COLO668 (cell line): ENCODE measurements at regions not wholly inside any gene's neighbourhood (a gene's known extent, or its start where the extent isn't known, plus 50 kb on each side); places are given as distances from the start of the nearest gene placed in this dataset.

Experiments
- DNase-seq: peaks from one replicate; lab custom pipeline; 2025; ENCODE audit not compliant: unreplicated experiment; lab: John Stamatoyannopoulos, UW

DNA sequence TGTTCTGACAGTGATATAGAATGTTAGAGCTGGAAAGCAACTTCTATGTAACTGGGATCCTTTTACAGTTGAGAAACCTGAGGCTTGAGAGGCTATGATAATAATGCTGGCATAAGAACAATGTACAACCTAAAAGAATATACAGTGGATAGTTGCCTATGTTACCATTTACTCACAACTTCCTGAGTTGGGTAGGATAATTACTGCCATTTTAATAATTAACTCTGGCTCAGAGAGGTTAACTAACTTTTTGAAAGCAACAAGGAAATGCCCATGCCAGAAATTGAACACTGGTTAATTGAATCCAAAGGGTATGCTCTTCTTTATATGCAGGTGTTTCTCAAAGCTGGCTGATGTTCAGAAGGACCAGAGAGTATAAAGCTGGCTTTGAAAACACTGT lies 530.7 kb upstream of the MAP3K7 start:
- no peak for DNase-seq

- no peak for DNase-seq
Measured at GRCh38 chr6:91114123-91114708, 527.3 kb upstream of the MAP3K7 start.

- DNase-seq, result no peak
Measured at GRCh38 chr6:91106083-91106482, 519.2 kb upstream of the MAP3K7 start.

GRCh38 chr6:91105532-91105931 lies 518.7 kb upstream of the MAP3K7 start:
- DNase-seq, result no peak

DNA sequence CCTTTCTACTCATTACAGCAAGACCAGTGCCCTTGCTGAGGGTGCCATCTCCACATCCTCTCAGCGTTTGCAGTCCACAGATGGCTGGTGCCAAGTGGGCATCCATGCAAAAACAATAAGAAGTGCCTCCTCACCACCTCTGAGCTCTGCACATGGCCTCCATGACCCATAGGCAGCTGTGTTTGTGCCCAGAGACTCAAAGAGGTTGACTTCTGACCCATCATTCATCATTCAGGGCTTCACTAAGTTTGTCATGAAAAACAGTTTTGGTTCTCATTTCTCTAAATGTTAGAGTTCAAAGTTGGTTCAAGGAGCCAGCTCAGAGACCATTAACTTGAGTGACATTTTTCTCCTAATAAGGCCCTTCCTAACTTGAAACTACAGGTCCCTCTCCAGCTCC lies 512.6 kb upstream of the MAP3K7 start:
- DNase-seq, result no peak

GRCh38 chr6:91098006-91098405 lies 511.1 kb upstream of the MAP3K7 start:
- DNase-seq, result peak; percentile 47

GRCh38 chr6:91097364-91097763 lies 510.5 kb upstream of the MAP3K7 start:
- DNase-seq, result no peak

DNA sequence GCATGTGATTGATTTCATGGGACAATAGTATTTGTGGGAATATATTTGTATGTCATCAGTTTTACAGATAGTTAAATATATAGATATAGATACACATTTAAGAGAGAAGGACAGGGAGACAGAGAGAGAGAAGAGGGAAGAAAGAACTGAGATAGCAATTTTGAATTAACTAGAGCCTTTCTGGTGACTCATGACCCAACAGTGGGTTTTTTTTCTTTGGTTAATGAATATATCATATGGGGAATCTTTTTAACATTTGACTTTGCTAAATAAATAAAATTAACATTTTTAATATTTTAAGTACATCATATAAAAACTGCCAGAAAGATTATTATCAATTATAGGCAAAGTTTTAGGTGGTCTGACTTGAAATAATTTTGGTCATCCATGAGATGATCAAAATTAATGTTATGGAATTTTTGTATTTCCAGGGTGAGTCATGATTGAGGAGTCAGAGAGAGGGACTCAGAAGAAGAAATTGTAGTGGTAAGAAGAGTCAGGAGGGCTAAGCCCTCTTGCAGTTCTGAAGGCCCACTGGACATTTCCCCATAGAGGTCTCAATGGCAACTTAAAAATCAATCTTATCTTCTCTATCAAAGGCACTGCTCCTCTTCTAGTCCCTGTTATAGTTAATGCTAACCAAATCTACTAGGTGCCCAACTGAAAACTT lies 508.1 kb upstream of the MAP3K7 start:
- no peak for DNase-seq

DNA sequence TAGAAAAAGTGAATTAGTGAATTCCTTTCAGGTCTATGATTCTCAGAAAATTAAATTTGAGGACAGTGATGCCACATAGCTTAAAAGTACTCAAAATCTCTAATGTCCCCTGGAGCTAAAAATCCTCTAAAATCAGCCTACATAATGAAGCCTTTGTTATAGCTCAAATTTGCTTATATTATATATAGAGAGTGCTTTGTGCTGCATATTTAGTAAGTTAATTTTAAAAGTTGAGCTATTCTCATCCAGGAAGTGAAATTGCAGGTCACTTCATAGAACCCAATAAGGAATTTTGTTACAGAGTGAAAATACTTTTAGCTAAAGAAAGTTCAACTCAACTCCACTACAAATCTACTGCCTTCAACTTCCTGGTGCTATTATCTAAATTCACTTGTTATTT lies 507.5 kb upstream of the MAP3K7 start:
- no peak for DNase-seq

- DNase-seq, result no peak
Measured at GRCh38 chr6:91088976-91089375, 502.1 kb upstream of the MAP3K7 start.

DNA sequence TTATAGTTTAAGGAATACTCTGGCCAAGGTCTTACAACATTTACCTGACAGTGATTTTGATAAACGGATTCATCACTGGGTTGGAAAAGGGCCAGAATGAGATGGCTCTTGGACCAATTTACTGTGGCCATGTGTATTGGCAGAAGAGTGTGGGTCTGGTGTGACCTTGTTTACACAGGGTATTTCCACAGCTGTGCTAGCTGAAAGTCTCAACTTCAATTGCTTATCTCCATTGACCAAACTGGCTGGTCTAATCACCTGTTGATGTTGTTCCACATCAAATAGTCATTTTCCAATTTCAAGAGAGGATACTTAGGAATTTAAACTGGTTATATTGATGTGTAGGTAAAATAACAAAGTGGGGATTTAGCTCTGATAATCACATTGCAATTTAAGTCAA lies 501.6 kb upstream of the MAP3K7 start:
- DNase-seq, result peak; percentile 28

DNA sequence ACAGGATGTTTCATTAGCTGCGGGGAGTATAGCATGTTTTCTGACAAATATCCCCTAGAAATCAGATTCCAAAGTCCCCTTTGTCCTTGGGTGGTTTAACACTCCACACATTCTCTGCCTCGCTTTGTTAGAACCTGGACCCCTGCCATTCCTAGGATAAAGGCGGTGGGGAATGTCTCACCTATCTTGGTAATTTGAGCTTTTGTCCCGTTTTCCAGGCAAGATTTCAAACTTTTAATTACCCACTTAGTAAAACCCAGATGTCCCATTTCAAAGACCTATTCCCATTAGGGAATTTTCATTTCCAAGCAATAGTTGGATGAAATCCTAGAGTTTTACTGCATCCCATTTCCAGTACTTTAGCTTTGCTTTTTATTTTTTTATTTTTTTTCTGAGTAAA lies 501.0 kb upstream of the MAP3K7 start:
- no peak for DNase-seq

GRCh38 chr6:91083211-91083610 lies 496.3 kb upstream of the MAP3K7 start:
- DNase-seq, result no peak

DNA sequence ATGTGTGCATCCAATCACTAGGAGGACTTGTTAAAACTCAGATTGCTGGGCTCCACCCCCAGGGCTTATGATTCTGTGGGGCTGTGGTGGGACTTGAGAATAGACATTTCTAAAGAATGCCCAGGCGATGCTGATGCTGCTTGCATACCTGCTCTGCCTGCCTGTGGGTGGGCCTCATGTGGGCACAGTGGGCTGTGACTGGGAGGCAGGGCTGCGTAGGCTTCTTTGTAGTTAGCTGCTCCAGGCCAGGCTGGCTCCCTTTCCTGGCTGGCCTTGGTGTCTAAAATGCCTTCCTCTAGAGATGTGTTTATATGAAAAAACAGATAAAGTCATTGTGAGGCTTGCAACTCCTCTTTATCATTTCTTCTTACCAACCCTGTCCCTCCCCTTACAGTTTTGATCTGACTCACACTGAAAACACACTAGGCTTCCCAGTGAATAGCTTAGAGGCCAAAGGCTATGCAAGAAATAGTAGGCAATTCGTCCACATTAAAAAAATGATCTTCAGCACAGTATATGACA lies 495.5 kb upstream of the MAP3K7 start:
- no peak for DNase-seq

GRCh38 chr6:91081452-91082067 lies 494.7 kb upstream of the MAP3K7 start:
- no peak for DNase-seq

DNA sequence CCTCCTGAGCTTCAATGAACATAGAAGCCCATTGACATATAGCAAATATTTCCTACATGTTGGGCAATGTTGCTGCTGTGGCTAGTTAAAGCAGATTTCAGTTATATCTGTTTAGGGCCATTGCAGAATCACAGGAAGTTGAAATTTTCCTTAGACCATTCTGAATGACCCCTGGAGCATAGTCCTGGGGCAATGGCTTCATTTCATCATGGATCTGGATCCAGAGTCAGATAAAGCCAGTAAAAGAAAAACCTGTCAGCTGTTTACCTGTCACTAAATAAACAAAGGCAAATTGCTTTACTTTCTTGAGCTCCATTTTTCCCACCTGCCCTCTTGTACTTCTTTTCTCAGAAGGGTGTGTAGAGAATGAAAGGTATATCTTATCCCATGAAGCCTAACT lies 494.0 kb upstream of the MAP3K7 start:
- DNase-seq, result no peak

DNA sequence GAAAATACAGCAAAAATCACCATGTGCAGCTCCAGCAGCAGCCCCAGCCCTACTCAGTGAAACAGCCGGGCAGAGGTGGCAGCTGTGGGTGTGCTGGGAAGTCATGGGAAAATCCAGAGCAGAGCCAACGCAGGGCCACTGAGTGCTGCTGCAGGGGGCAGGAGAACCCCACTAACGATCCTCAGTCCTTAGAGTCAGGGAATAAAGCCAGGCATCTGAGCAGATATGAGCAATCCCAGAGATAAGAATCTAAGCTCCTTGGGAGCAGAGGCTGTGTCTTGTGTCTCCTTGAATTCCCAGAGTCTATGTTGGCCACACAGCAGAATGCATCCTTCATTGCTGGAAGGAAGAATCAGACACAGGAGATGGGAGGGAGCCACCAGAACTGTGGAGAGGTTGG lies 493.1 kb upstream of the MAP3K7 start:
- no peak for DNase-seq

DNA sequence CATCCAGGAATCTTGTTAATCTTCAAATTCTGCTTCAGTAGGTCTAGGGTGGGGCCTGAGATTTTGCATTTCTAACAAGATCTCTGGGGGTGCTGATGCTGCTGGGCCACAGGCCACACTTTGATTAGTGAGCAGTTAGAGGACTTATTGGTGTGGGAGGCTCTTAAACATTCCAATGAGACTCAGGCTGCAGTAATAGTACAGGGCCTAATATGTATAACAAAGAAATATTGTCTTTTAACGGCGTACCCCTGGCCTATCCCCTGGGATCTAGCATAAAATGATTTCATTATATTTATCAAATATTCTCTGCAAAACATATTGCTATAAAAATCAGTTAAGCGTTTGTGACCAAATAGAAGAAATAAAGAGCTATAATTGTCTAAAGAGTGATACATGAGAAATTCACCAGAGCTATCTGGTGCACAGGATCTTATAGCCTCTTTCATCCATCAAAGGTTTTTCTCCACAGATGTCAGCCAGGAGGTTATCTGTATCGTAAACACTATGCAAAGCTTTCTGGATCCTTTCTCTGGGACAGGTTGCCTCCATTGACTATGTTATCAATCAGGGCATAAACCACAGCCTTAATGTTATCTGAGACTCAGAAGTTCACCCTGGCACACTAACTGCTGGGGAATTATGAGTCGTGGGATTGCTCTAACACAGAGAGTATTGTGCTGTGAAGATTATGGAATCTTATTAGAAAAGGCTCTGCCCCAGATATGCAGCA lies 488.5 kb upstream of the MAP3K7 start:
- no peak for DNase-seq

- DNase-seq, result no peak
Measured at GRCh38 chr6:91063362-91063761, 476.5 kb upstream of the MAP3K7 start.

GRCh38 chr6:91057689-91058088 lies 470.8 kb upstream of the MAP3K7 start:
- no peak for DNase-seq

GRCh38 chr6:91055959-91056358 lies 469.1 kb upstream of the MAP3K7 start:
- no peak for DNase-seq
